K562 (cell line): ENCODE measurements at regions not wholly inside any gene's neighbourhood (a gene's known extent, or its start where the extent isn't known, plus 50 kb on each side); places are given as distances from the start of the nearest gene placed in this dataset.

Experiments
- ATAC-seq: fragments of 200-7000 bp; cut with Tn5 transposase; 3 replicates; pipeline ENCODE4 v1.9.1; 2020; ENCODE audit warnings: moderate library complexity
- BruUV-seq: library from RNA; stranded (reverse); fragments of 400-500 nt; replicated peaks from 2 replicates; lab custom pipeline; 2021; lab: Mats Ljungman, UMichigan
- CTCF ChIA-PET: fragments of 300-600 bp; formaldehyde crosslinking; extraction: SDS; loops from one replicate; lab custom pipeline; 2021; ENCODE audit warnings: low intra/inter-chr PET ratio; lab: Yijun Ruan, JAX
- POLR2A ChIA-PET: fragments of 300-600, 350-650 bp; sonication (Branson Sonifier 250); formaldehyde crosslinking; extraction: SDS; loops from one replicate; lab custom pipeline; 2021; ENCODE audit warnings: antibody characterized with exemption, inconsistent platforms; lab: Yijun Ruan, JAX
- DNase-seq, 4 experiments: peaks; one replicate each; pipeline versions ENCODE4 v3.0.0 to v3.0.0-alpha.2; 2011 to 2018; ENCODE audit warnings: low spot score in 3 of 4, mixed read lengths in 3 of 4; ENCODE audit errors: extremely low read depth in 1 of 4
- FAIRE-seq: peaks from 2 replicates; lab custom pipeline; 2011; peaks lifted over from hg19 to GRCh38; lab: Jason Lieb, UNC
- H2AFZ ChIP-seq: 2 replicates; pipeline ENCODE4 v1.6.0; 2011; ENCODE audit warnings: low read depth, low read length, control low read depth, inconsistent platforms
- H3K27ac ChIP-seq: fragments of 200-600 bp; 3 replicates; pipeline ENCODE4 v1.8.0; 2011; ENCODE audit warnings: low read depth, mild to moderate bottlenecking, control low read depth, inconsistent platforms, low read length, moderate library complexity, mixed read lengths; ENCODE audit errors: extremely low read depth
- H3K27me3 ChIP-seq, 2 experiments: fragments of 300-600 bp in 1 of 2; 2 replicates in 1 of 2; 3 replicates in 1 of 2; pipeline versions ENCODE4 v1.6.0 to v1.8.0; 2011; ENCODE audit warnings: inconsistent platforms in 2 of 2, low read length in 2 of 2, mild to moderate bottlenecking in 1 of 2, mixed read lengths in 1 of 2, moderate library complexity in 1 of 2; ENCODE audit not compliant: control insufficient read depth in 2 of 2, insufficient read depth in 2 of 2
- H3K36me3 ChIP-seq: fragments of 300-600 bp; 3 replicates; pipeline ENCODE4 v1.8.0; 2011; ENCODE audit warnings: mild to moderate bottlenecking, low read length, inconsistent platforms; ENCODE audit not compliant: control insufficient read depth, insufficient read depth
- H3K4me1 ChIP-seq, 2 experiments: fragments of 200-600 bp in 1 of 2; replicated peaks in 1 of 2; 2 replicates in 1 of 2; 3 replicates in 1 of 2; pipeline versions ENCODE4 v1.5.1 to v1.8.0; 2011; ENCODE audit warnings: inconsistent platforms in 2 of 2, low read length in 2 of 2, mild to moderate bottlenecking in 1 of 2, mixed read lengths in 1 of 2, moderate library complexity in 1 of 2; ENCODE audit not compliant: control insufficient read depth in 2 of 2, insufficient read depth in 2 of 2
- H3K4me2 ChIP-seq: 2 replicates; pipeline ENCODE4 v1.6.1; 2011; ENCODE audit warnings: low read length, control low read depth, inconsistent platforms, mixed read lengths; ENCODE audit not compliant: insufficient read depth
- H3K4me3 ChIP-seq: fragments of 200-600 bp; sonication (generic), shearing (Covaris generic); 2 replicates; pipeline ENCODE4 v1.5.1; 2016; ENCODE audit warnings: control low read depth, inconsistent platforms
- H3K79me2 ChIP-seq: fragments of 200-600 bp; 3 replicates; pipeline ENCODE4 v1.8.0; 2011; ENCODE audit warnings: low read length, inconsistent platforms; ENCODE audit not compliant: control insufficient read depth, insufficient read depth
- H3K9ac ChIP-seq, 2 experiments: 2 replicates each; pipeline versions ENCODE4 v1.6.0 to v1.6.1; 2011; ENCODE audit warnings: low read depth in 2 of 2, low read length in 2 of 2, control low read depth in 1 of 2, inconsistent platforms in 1 of 2, mild to moderate bottlenecking in 1 of 2, mixed read lengths in 1 of 2; ENCODE audit not compliant: insufficient read depth in 1 of 2
- H3K9me1 ChIP-seq: one replicate; pipeline ENCODE4 v1.6.0; 2011; ENCODE audit warnings: inconsistent platforms, mild to moderate bottlenecking, low read length, moderate library complexity; ENCODE audit not compliant: control insufficient read depth, insufficient read depth
- H3K9me3 ChIP-seq: replicated peaks from 2 replicates; pipeline ENCODE4 v1.5.1; 2011; ENCODE audit warnings: low read depth, low read length, inconsistent platforms; ENCODE audit not compliant: control insufficient read depth, insufficient read depth
- H4K20me1 ChIP-seq: replicated peaks from 2 replicates; pipeline ENCODE4 v1.6.1; 2011; ENCODE audit warnings: low read length, inconsistent platforms, mixed read lengths; ENCODE audit not compliant: control insufficient read depth, insufficient read depth
- GATAD2A ChIP-seq: fragments of 450-650 bp; IDR thresholded peaks from 2 replicates; pipeline ENCODE4 v1.6.1; 2017
- GTF2E2 ChIP-seq: fragments of 200-800 bp; sonication (Bioruptor generic); IDR thresholded peaks from 2 replicates; pipeline ENCODE4 v1.6.1; 2016; ENCODE audit warnings: missing genetic modification characterization, missing compliant biosample characterization
- MBD2 ChIP-seq: sonication (generic); IDR thresholded peaks from 2 replicates; pipeline ENCODE4 v1.6.1; 2016; ENCODE audit warnings: low read depth, borderline replicate concordance
- MGA ChIP-seq: fragments of 450-650 bp; IDR thresholded peaks from 2 replicates; pipeline ENCODE4 v1.6.1; 2016; ENCODE audit warnings: mild to moderate bottlenecking, moderate library complexity
- POLR2G ChIP-seq: fragments of 200-400 bp; formaldehyde crosslinking; IDR thresholded peaks from 2 replicates; pipeline ENCODE4 v1.6.1; 2017; ENCODE audit warnings: low read depth, mild to moderate bottlenecking, antibody characterized with exemption, low read length, moderate library complexity
- RREB1 ChIP-seq: fragments of 250-450 bp; sonication (Bioruptor Pico); IDR thresholded peaks from 2 replicates; pipeline ENCODE4 v1.4.0; 2020
- ZNF184 ChIP-seq: sonication (generic); formaldehyde crosslinking; IDR thresholded peaks from 2 replicates; pipeline ENCODE4 v1.5.0; 2020; ENCODE audit warnings: missing genetic modification reagents
- WGBS: fragments of 100-300 bp; shearing (Covaris generic); methylation state at CpG from one replicate; pipeline ENCODE4 v1.1.6; 2016; ENCODE audit warnings: low coverage, mixed read lengths; ENCODE audit not compliant: insufficient coverage; ENCODE audit errors: missing lambda C conversion rate; 5-methylcytosine and 5-hydroxymethylcytosine counted together
- in situ Hi-C: fragments of 300-500 bp; cut with MboI; formaldehyde crosslinking; loops from 4 replicates; pipeline ENCODE4 v1.15.0; 2018; ENCODE audit warnings: inconsistent platforms, mixed read lengths
- intact Hi-C: fragments of 100-400 bp; cut with micrococcal nuclease; formaldehyde crosslinking; loops from 2 replicates; pipeline ENCODE4 v1.14.2; 2022

GRCh38 chr14:83118029-83118428 lies 1584.4 kb upstream of the SEL1L start:
- Histone ChIP-seq H3K79me2 (no peaks in the 10 kb centered on the region), H2AFZ (no peak overlapping the region), H3K4me1 (no peaks in the 10 kb centered on the region), H4K20me1 (no peaks in the 10 kb centered on the region), H3K4me2 (no peak overlapping the region), H3K9ac (no peak overlapping the region), H3K4me3 (no peak overlapping the region), H3K27me3 (no peaks in the 10 kb centered on the region), H3K9me1 (no peaks in the 10 kb centered on the region), H3K27ac (no peak overlapping the region), H3K9me3 (no peaks in the 10 kb centered on the region), H3K36me3 (no peaks in the 10 kb centered on the region)
- CTCF ChIA-PET, result no interaction called here
- POLR2A ChIA-PET, result no interaction called here
- no peak for DNase-seq
- no peak for ATAC-seq
- BruUV-seq, result no TSS peak
- intact Hi-C loops, result no loop called here
- no peak for FAIRE-seq
- in situ Hi-C loops, result no loop called here
- 0% methylated on average over 6 of the region's 6 CpGs for WGBS
- TF ChIP-seq RREB1, result no peak
- no peak for TF ChIP-seq GATAD2A
- no peak for TF ChIP-seq MGA
- TF ChIP-seq POLR2G, result no peak
- TF ChIP-seq MBD2, result no peak
- TF ChIP-seq GTF2E2 (tag), result no peak
- no peak for TF ChIP-seq ZNF184 (CRISPR knock-in tag)
